GM23338 (cell line): ENCODE measurements at regions not wholly inside any gene's neighbourhood (a gene's known extent, or its start where the extent isn't known, plus 50 kb on each side); places are given as distances from the start of the nearest gene placed in this dataset.
"Not testable (repeated sequence)": the region's sequence is repeated elsewhere in the genome, so short reads cannot be mapped to it uniquely, and the experiment has no call there.

ENCODE experiments used
- ATAC-seq: fragments of 200-7000 bp; cut with Tn5 transposase; 3 replicates; pipeline ENCODE4 v1.9.1; 2020
- DNase-seq: peaks from one replicate; pipeline ENCODE4 v3.0.0-alpha.2; 2015; ENCODE audit warnings: low spot score
- H2AFZ ChIP-seq: fragments of 200-600 bp; sonication (generic); 2 replicates; pipeline ENCODE4 v1.8.0; 2016; ENCODE audit warnings: antibody characterized with exemption, mild to moderate bottlenecking, moderate library complexity
- H3F3A ChIP-seq: fragments of 200-600 bp; sonication (generic); replicated peaks from 2 replicates; pipeline ENCODE4 v1.8.0; 2017; ENCODE audit warnings: antibody characterized with exemption, mixed run types, low read depth
- H3K27ac ChIP-seq: fragments of 200-600 bp; sonication (generic); 2 replicates; pipeline ENCODE4 v1.6.1; 2016; ENCODE audit warnings: low read depth
- H3K27me3 ChIP-seq: fragments of 200-600 bp; sonication (generic); 2 replicates; pipeline ENCODE4 v1.8.0; 2016; ENCODE audit warnings: mild to moderate bottlenecking, mixed run types, moderate library complexity; ENCODE audit not compliant: insufficient read depth
- H3K36me3 ChIP-seq: fragments of 200-600 bp; sonication (generic); 2 replicates; pipeline ENCODE4 v1.8.0; 2016; ENCODE audit warnings: mild to moderate bottlenecking; ENCODE audit not compliant: insufficient read depth
- H3K4me1 ChIP-seq: fragments of 200-600 bp; sonication (generic); 2 replicates; pipeline ENCODE4 v1.8.0; 2016; ENCODE audit warnings: mild to moderate bottlenecking, moderate library complexity; ENCODE audit not compliant: insufficient read depth
- H3K4me2 ChIP-seq: fragments of 200-600 bp; sonication (generic); 2 replicates; pipeline ENCODE4 v1.7.1; 2017; ENCODE audit warnings: mixed run types
- H3K4me3 ChIP-seq: fragments of 200-600 bp; sonication (generic); 2 replicates; pipeline ENCODE4 v1.6.1; 2016; ENCODE audit warnings: mixed run types
- H3K79me2 ChIP-seq: fragments of 200-600 bp; sonication (generic); replicated peaks from 2 replicates; pipeline ENCODE4 v1.8.0; 2017; ENCODE audit warnings: mild to moderate bottlenecking; ENCODE audit not compliant: insufficient read depth
- H3K9me2 ChIP-seq: fragments of 200-600 bp; sonication (generic); 2 replicates; pipeline ENCODE4 v1.8.0; 2017; ENCODE audit not compliant: insufficient read depth
- H4K20me1 ChIP-seq: fragments of 200-600 bp; sonication (generic); replicated peaks from 2 replicates; pipeline ENCODE4 v1.8.0; 2017; ENCODE audit warnings: mild to moderate bottlenecking; ENCODE audit not compliant: insufficient read depth
- H3K27ac Mint-ChIP-seq: 2 replicates; pipeline ENCODE4 v1.8.0; 2020; ENCODE audit warnings: inconsistent platforms, mild to moderate bottlenecking, moderate library complexity, mixed read lengths
- H3K27me3 Mint-ChIP-seq: 3 replicates; pipeline ENCODE4 v1.8.0; 2022; ENCODE audit warnings: low read depth, mild to moderate bottlenecking, moderate library complexity, mixed read lengths, inconsistent platforms; ENCODE audit not compliant: insufficient read depth, poor library complexity
- H3K36me3 Mint-ChIP-seq: 3 replicates; pipeline ENCODE4 v1.8.0; 2021; ENCODE audit warnings: low read depth, mild to moderate bottlenecking, inconsistent platforms, moderate library complexity, mixed read lengths
- H3K4me1 Mint-ChIP-seq: 3 replicates; pipeline ENCODE4 v1.8.0; 2020; ENCODE audit warnings: mild to moderate bottlenecking, inconsistent platforms, mixed read lengths
- H3K4me3 Mint-ChIP-seq: 3 replicates; pipeline ENCODE4 v1.8.0; 2021; ENCODE audit warnings: moderate library complexity, mild to moderate bottlenecking, inconsistent platforms, mixed read lengths
- H3K9me3 Mint-ChIP-seq: 3 replicates; pipeline ENCODE4 v1.8.0; 2020; ENCODE audit warnings: moderate library complexity, mild to moderate bottlenecking, inconsistent platforms, mixed read lengths
- CREB1 ChIP-seq: fragments of 250-450 bp; sonication (Bioruptor Pico); IDR thresholded peaks from 2 replicates; pipeline ENCODE4 v1.5.0; 2020; ENCODE audit warnings: low read depth, mild to moderate bottlenecking, moderate library complexity
- NANOG ChIP-seq: IDR thresholded peaks from 2 replicates; pipeline ENCODE4 v1.6.1; 2016; ENCODE audit warnings: antibody characterized with exemption, borderline replicate concordance
- POLR2AphosphoS5 ChIP-seq: IDR thresholded peaks from 2 replicates; pipeline ENCODE4 v1.6.1; 2016; ENCODE audit warnings: antibody characterized with exemption, low read depth
- STAT1 ChIP-seq: IDR thresholded peaks from one replicate; pipeline ENCODE4 v1.6.1; 2016; ENCODE audit warnings: antibody characterized with exemption; ENCODE audit not compliant: unreplicated experiment
- ZNF114 ChIP-seq: fragments of 250-450 bp; sonication (Bioruptor Pico); IDR thresholded peaks from 2 replicates; pipeline ENCODE4 v1.5.0; 2020; ENCODE audit warnings: mild to moderate bottlenecking, moderate library complexity
- ZNF331 ChIP-seq: fragments of 250-450 bp; sonication (Bioruptor Pico); IDR thresholded peaks from 2 replicates; pipeline ENCODE4 v1.5.0; 2020; ENCODE audit warnings: low read depth, mild to moderate bottlenecking, moderate library complexity
- TF ChIP-seq, protein P1 (sequence below): IDR thresholded peaks from one replicate; pipeline ENCODE4 v1.6.1; 2018; ENCODE audit warnings: antibody characterized with exemption; ENCODE audit not compliant: unreplicated experiment
- TF ChIP-seq, protein P2 (sequence below), 2 experiments: fragments of 200-600 bp in 1 of 2; sonication (generic) in 1 of 2; conservative IDR thresholded peaks; 2 replicates each; pipeline versions ENCODE4 v1.5.1 to v1.6.1; 2016 to 2017; ENCODE audit warnings: antibody characterized with exemption in 2 of 2, low read depth in 2 of 2, mild to moderate bottlenecking in 2 of 2, moderate library complexity in 1 of 2

- TF ChIP-seq, protein P1, sequence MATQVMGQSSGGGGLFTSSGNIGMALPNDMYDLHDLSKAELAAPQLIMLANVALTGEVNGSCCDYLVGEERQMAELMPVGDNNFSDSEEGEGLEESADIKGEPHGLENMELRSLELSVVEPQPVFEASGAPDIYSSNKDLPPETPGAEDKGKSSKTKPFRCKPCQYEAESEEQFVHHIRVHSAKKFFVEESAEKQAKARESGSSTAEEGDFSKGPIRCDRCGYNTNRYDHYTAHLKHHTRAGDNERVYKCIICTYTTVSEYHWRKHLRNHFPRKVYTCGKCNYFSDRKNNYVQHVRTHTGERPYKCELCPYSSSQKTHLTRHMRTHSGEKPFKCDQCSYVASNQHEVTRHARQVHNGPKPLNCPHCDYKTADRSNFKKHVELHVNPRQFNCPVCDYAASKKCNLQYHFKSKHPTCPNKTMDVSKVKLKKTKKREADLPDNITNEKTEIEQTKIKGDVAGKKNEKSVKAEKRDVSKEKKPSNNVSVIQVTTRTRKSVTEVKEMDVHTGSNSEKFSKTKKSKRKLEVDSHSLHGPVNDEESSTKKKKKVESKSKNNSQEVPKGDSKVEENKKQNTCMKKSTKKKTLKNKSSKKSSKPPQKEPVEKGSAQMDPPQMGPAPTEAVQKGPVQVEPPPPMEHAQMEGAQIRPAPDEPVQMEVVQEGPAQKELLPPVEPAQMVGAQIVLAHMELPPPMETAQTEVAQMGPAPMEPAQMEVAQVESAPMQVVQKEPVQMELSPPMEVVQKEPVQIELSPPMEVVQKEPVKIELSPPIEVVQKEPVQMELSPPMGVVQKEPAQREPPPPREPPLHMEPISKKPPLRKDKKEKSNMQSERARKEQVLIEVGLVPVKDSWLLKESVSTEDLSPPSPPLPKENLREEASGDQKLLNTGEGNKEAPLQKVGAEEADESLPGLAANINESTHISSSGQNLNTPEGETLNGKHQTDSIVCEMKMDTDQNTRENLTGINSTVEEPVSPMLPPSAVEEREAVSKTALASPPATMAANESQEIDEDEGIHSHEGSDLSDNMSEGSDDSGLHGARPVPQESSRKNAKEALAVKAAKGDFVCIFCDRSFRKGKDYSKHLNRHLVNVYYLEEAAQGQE, result no peak
- TF ChIP-seq POLR2AphosphoS5 (no peak), CREB1 (CRISPR knock-in tag) (no peak), ZNF331 (no peak)
These were observed 233.8 kb downstream of the IL15 start (continued) for GRCh38 chr4:141870152-141870551.

DNA sequence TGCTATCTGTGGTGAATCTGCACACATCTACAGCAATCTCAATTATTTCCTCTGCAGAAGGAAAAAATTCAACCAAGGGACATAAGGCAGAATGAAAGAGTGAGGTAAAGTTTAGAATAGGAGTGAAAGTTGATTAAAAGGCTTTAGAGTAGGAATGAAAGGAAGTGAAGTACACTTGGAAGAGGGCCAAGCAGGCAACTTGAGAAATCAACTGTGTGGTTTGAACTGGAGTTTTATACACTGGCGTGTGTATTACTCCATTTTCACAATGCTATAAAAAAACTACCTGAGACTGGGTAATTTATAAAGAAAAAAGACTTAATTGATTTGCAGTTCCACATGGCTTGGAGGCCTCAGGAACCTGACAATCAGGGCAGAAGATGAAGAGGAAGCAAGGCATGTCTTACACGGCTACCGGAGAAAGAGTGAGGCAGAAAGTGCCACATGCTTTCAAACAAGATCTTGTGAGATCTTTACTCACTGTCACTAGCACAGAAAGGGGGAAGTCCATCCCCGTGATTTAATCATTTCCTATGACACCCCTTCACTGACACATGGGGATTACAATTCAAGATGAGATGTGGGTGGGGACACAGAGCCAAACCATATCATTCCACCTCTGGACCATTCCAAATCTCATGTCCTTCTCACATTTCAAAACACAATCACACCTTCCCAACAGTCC lies 234.8 kb downstream of the IL15 start:
- peaks cover 29% of the 10 kb centered on the region for H3K36me3 Mint-ChIP-seq
- H3K9me3 Mint-ChIP-seq, result peaks cover 35% of the 10 kb centered on the region
- H3K36me3 ChIP-seq, result no peaks in the 10 kb centered on the region
- no peaks in the 10 kb centered on the region for H3K79me2 ChIP-seq
- no peak overlapping the region for H3K4me2 ChIP-seq
- no peak overlapping the region for H3K27ac Mint-ChIP-seq
- DNase-seq, result no peak
- H3K4me3 Mint-ChIP-seq, result no peak overlapping the region
- H3K27me3 ChIP-seq, result no peaks in the 10 kb centered on the region
- peaks cover 6% of the 10 kb centered on the region; the same call in 1 of the 2 replicates for H3K9me2 ChIP-seq
- H3K27ac ChIP-seq, result no peak overlapping the region
- H3K4me1 ChIP-seq, result peaks cover 13% of the 10 kb centered on the region
- peaks cover 2% of the 10 kb centered on the region for H3K27me3 Mint-ChIP-seq
- H3K4me1 Mint-ChIP-seq, result peaks cover 13% of the 10 kb centered on the region; the same call in 2 of the 3 replicates
- no peaks in the 10 kb centered on the region for H3F3A ChIP-seq
- H2AFZ ChIP-seq, result no peak overlapping the region
- H4K20me1 ChIP-seq, result no peaks in the 10 kb centered on the region
- ATAC-seq, result no peak
- no peak overlapping the region for H3K4me3 ChIP-seq
- TF ChIP-seq NANOG (no peak), ZNF114 (CRISPR knock-in tag) (no peak), STAT1 (no peak), POLR2AphosphoS5 (no peak), CREB1 (CRISPR knock-in tag) (no peak)
- TF ChIP-seq, protein P1, result no peak
- TF ChIP-seq, protein P2, sequence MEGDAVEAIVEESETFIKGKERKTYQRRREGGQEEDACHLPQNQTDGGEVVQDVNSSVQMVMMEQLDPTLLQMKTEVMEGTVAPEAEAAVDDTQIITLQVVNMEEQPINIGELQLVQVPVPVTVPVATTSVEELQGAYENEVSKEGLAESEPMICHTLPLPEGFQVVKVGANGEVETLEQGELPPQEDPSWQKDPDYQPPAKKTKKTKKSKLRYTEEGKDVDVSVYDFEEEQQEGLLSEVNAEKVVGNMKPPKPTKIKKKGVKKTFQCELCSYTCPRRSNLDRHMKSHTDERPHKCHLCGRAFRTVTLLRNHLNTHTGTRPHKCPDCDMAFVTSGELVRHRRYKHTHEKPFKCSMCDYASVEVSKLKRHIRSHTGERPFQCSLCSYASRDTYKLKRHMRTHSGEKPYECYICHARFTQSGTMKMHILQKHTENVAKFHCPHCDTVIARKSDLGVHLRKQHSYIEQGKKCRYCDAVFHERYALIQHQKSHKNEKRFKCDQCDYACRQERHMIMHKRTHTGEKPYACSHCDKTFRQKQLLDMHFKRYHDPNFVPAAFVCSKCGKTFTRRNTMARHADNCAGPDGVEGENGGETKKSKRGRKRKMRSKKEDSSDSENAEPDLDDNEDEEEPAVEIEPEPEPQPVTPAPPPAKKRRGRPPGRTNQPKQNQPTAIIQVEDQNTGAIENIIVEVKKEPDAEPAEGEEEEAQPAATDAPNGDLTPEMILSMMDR (conservative IDR thresholded peaks at IDR 0.05; ENCODE audit: low read depth in 2 of 2), result no peak

GRCh38 chr4:141882650-141883049 lies 246.3 kb downstream of the IL15 start:
- H3K4me2 ChIP-seq, H3K27ac Mint-ChIP-seq, H3K36me3 Mint-ChIP-seq, H3K79me2 ChIP-seq, H3K36me3 ChIP-seq, H3K4me3 ChIP-seq, H3K27ac ChIP-seq, H2AFZ ChIP-seq, H3K4me3 Mint-ChIP-seq, H3K4me1 Mint-ChIP-seq, H3K4me1 ChIP-seq, H3F3A ChIP-seq, H4K20me1 ChIP-seq, H3K27me3 Mint-ChIP-seq, ATAC-seq, H3K9me3 Mint-ChIP-seq, H3K27me3 ChIP-seq, DNase-seq: not testable (repeated sequence)
- H3K9me2 ChIP-seq, result peaks cover 12% of the 10 kb centered on the region; the same call in 1 of the 2 replicates
